SK-N-SH (cell line): ENCODE measurements at regions not wholly inside any gene's neighbourhood (a gene's known extent, or its start where the extent isn't known, plus 50 kb on each side); places are given as distances from the start of the nearest gene placed in this dataset.

Experiments
- CHD2 ChIP-seq: fragments of 150-350 bp; IDR thresholded peaks from 2 replicates; pipeline ENCODE4 v1.6.1; 2018; ENCODE audit warnings: low read length; ENCODE audit not compliant: partially characterized antibody
- CTCF ChIP-seq: fragments of 200-600 bp; sonication (generic); IDR thresholded peaks from 2 replicates; pipeline ENCODE4 v1.6.1; 2017; ENCODE audit warnings: antibody characterized with exemption, mild to moderate bottlenecking, moderate library complexity
- EZH2phosphoT487 ChIP-seq: fragments of 200-600 bp; sonication (generic); IDR thresholded peaks from 2 replicates; pipeline ENCODE4 v1.6.1; 2017; ENCODE audit warnings: low read depth, mixed run types, mild to moderate bottlenecking, antibody characterized with exemption, moderate library complexity, borderline replicate concordance
- NRF1 ChIP-seq: IDR thresholded peaks from 2 replicates; pipeline ENCODE4 v1.6.1; 2012; ENCODE audit warnings: low read depth, mild to moderate bottlenecking, low read length
- POLR2AphosphoS5 ChIP-seq: IDR thresholded peaks from 2 replicates; pipeline ENCODE4 v1.6.1; 2012; ENCODE audit warnings: low read depth, low read length
- TAF1 ChIP-seq: IDR thresholded peaks from 2 replicates; pipeline ENCODE4 v1.6.1; 2012; ENCODE audit warnings: low read depth, mild to moderate bottlenecking, low read length, moderate library complexity, borderline replicate concordance

GRCh38 chr19:29016353-29016752 is 196.6 kb downstream of the UQCRFS1 start:
- TF ChIP-seq EZH2phosphoT487 (no peak), CTCF (no peak), POLR2AphosphoS5 (no peak), TAF1 (no peak), CHD2 (no peak), NRF1 (no peak)
